Fibroblast of skin of right quadriceps (primary cell): ENCODE measurements at regions not wholly inside any gene's neighbourhood (a gene's known extent, or its start where the extent isn't known, plus 50 kb on each side); places are given as distances from the start of the nearest gene placed in this dataset.
"Not testable (repeated sequence)": the region's sequence is repeated elsewhere in the genome, so short reads cannot be mapped to it uniquely, and the experiment has no call there.

ENCODE experiments used
- DNase-seq: peaks from one replicate; pipeline ENCODE4 v3.0.0-alpha.2; 2013

- DNase-seq = no peak
These were observed 126.0 kb upstream of the PZP start for GRCh38 chr12:9334041-9334692.

GRCh38 chr12:9333161-9333560 lies 125.0 kb upstream of the PZP start:
- DNase-seq = no peak

- no peak for DNase-seq
These were observed 124.4 kb upstream of the PZP start for GRCh38 chr12:9332564-9332963.

- DNase-seq = peak; percentile 35
These were observed 123.0 kb upstream of the PZP start for GRCh38 chr12:9331218-9331626.

- DNase-seq = no peak
These were observed 120.8 kb upstream of the PZP start for GRCh38 chr12:9329019-9329418.

- DNase-seq = no peak
These were observed 119.9 kb upstream of the PZP start for GRCh38 chr12:9328065-9328464.

- no peak for DNase-seq
These were observed 119.1 kb upstream of the PZP start for GRCh38 chr12:9327320-9327719.

GRCh38 chr12:9326849-9327248 lies 118.7 kb upstream of the PZP start:
- not testable (repeated sequence) for DNase-seq

- DNase-seq = no peak
These were observed 117.9 kb upstream of the PZP start for GRCh38 chr12:9326085-9326484.

- no peak for DNase-seq
These were observed 117.3 kb upstream of the PZP start for GRCh38 chr12:9325471-9325870.

- DNase-seq = no peak
These were observed 116.6 kb upstream of the PZP start for GRCh38 chr12:9324782-9325181.

GRCh38 chr12:9323144-9323681 lies 115.0 kb upstream of the PZP start:
- no peak for DNase-seq

- no peak for DNase-seq
These were observed 111.6 kb upstream of the PZP start for GRCh38 chr12:9319842-9320173.

GRCh38 chr12:9319044-9319841 lies 111.0 kb upstream of the PZP start:
- DNase-seq = no peak

GRCh38 chr12:9313479-9313878 lies 105.3 kb upstream of the PZP start:
- not testable (repeated sequence) for DNase-seq

- DNase-seq = not testable (repeated sequence)
These were observed 104.5 kb upstream of the PZP start for GRCh38 chr12:9312406-9313392.

- DNase-seq = not testable (repeated sequence)
These were observed 103.3 kb upstream of the PZP start for GRCh38 chr12:9311454-9311853.

GRCh38 chr12:9310645-9311044 lies 102.5 kb upstream of the PZP start:
- not testable (repeated sequence) for DNase-seq

GRCh38 chr12:9309749-9310148 lies 101.6 kb upstream of the PZP start:
- not testable (repeated sequence) for DNase-seq

GRCh38 chr12:9308745-9309144 lies 100.5 kb upstream of the PZP start:
- not testable (repeated sequence) for DNase-seq

- not testable (repeated sequence) for DNase-seq
These were observed 100.0 kb upstream of the PZP start for GRCh38 chr12:9308163-9308562.

- not testable (repeated sequence) for DNase-seq
These were observed 99.1 kb upstream of the PZP start for GRCh38 chr12:9307255-9307654.

GRCh38 chr12:9306004-9306403 lies 97.8 kb upstream of the PZP start:
- DNase-seq = not testable (repeated sequence)
